ENCODE measurements at regions not wholly inside any gene's neighbourhood (a gene's known extent, or its start where the extent isn't known, plus 50 kb on each side); places are given as distances from the start of the nearest gene placed in this dataset.

DNA sequence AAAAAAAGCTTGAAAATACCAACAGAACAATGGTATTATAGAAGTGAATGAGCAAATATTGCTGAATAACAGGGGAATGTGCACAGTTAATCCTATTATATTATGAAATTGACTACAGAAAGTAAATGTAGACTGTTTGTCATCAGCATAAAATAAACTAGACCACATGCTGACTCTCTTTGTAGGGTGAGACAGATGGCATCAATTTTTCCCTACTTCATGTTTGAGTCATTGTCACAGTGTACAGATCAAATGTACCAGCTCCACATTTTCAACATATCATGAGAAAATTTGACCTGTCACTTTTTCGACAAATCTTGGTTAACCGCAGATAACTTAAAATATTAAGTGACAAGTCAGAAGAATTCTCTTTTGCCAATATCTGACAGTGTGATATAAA, 421.0 kb downstream of the RPL10L start:
- TF ChIP-seq, protein P1, sequence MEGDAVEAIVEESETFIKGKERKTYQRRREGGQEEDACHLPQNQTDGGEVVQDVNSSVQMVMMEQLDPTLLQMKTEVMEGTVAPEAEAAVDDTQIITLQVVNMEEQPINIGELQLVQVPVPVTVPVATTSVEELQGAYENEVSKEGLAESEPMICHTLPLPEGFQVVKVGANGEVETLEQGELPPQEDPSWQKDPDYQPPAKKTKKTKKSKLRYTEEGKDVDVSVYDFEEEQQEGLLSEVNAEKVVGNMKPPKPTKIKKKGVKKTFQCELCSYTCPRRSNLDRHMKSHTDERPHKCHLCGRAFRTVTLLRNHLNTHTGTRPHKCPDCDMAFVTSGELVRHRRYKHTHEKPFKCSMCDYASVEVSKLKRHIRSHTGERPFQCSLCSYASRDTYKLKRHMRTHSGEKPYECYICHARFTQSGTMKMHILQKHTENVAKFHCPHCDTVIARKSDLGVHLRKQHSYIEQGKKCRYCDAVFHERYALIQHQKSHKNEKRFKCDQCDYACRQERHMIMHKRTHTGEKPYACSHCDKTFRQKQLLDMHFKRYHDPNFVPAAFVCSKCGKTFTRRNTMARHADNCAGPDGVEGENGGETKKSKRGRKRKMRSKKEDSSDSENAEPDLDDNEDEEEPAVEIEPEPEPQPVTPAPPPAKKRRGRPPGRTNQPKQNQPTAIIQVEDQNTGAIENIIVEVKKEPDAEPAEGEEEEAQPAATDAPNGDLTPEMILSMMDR (IDR thresholded peaks at IDR 0.05) = no peak
- TF ChIP-seq POLR2A (IDR thresholded peaks at IDR 0.05) (no peak), POLR2AphosphoS5 (IDR thresholded peaks at IDR 0.05) (no peak)
